ENCODE measurements at regions not wholly inside any gene's neighbourhood (a gene's known extent, or its start where the extent isn't known, plus 50 kb on each side); places are given as distances from the start of the nearest gene placed in this dataset.

DNA sequence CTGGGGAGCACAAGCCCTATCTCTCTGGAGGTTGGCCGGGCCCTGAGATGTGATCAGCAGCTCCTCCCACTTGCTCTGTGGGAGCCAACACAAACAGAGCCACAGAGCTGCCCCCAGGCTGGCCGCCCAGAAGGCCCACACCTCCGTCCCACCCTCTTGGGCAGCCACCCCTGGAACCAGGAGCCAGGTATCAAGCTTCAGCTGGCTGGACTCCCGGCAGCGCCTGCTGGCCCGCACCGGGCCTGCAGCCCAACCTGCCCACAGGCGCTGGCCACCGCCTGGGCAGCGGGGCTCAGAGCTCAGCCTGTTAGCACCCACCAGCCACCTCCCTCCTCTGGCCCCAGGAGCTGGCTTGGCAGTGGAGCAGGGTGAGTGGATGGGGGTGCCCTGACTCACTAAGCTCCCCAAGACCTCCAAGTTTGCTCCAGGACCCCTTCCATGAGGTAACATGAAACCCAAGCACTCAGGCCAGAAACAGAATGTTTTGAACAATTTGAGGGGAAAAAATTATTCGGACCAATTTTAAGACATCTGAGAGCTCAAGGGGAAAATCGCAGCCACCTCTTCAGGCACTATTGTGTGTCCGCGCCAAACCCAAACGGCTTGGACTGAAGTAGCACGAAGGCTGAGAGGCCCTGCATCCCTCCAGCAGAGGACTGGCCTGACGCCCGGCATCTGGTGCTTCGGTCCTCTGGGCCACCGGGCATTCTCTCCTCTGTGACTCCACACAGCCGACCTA is 450.8 kb downstream of the SOX6 start:
- DNase-seq (ENCODE audit: low read depth, low spot score): no peak
- ATAC-seq: no peak
- in situ Hi-C loops (cut with HindIII; ENCODE audit: low pct_unique_long_range_greater_than_20kb, low sequenced_read_pairs): no loop called here
- H3K9me3 ChIP-seq (ENCODE audit: control insufficient read depth, insufficient read depth, low read depth, low read length): no peaks in the 10 kb centered on the region
- H3K4me1 ChIP-seq (ENCODE audit: control insufficient read depth, insufficient read depth, low read length): no peaks in the 10 kb centered on the region
- intact Hi-C loops (cut with micrococcal nuclease; ENCODE audit: unreplicated experiment): no loop called here
- POLR2A ChIA-PET: no interaction called here
- no peak overlapping the region for H3K4me3 ChIP-seq (ENCODE audit: low read depth in 2 of 2, low read length in 2 of 2)
- no peaks in the 10 kb centered on the region for H3K36me3 ChIP-seq (ENCODE audit: control insufficient read depth, insufficient read depth, low read length)
- no peaks in the 10 kb centered on the region for H3K27me3 ChIP-seq (ENCODE audit: control insufficient read depth, insufficient read depth, low read length)
- TF ChIP-seq TCF7L2 (IDR thresholded peaks at IDR 0.05; ENCODE audit: low read depth, low read length): no peak
- TF ChIP-seq POLR2AphosphoS5 (IDR thresholded peaks at IDR 0.05; ENCODE audit: low read depth, low read length): no peak
- no peak for TF ChIP-seq CTCF (IDR thresholded peaks at IDR 0.05)
- TF ChIP-seq SIN3A (IDR thresholded peaks at IDR 0.05; ENCODE audit: borderline replicate concordance, insufficient read depth, low read depth, low read length): no peak
- no peak for TF ChIP-seq REST (IDR thresholded peaks at IDR 0.05; ENCODE audit: insufficient read depth in 1 of 2, low read depth in 2 of 2, low read length in 1 of 2)
- no peak overlapping the region for H3K27ac ChIP-seq (ENCODE audit: low read length)
- CTCF ChIA-PET: no interaction called here
- BruUV-seq (replicated peaks): no TSS peak

DNA sequence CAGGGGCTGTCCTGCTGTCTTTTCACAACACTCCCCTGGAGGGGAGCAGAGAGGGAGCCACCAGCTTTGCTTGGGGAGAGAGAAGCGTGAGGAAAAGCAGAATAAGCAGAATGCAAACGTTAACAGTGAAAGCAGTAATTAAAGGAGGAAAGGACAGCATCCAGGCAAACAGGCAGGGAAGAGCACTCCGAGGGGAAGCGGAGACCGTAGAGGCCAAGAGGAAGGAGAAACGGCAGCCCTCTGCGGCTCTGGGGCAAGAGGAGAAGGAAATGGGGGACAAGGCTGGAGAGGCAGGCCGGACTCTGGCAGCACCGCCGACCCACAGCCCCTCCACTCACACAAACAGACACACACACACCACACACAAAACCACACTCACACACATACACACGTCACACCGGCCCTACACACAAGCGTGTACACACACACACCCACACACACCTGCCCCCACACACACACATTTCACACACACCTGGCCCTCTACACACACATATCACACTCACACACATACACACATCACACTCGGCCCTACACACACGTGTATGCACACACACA is 449.8 kb downstream of the SOX6 start:
- ATAC-seq (no peak), DNase-seq (ENCODE audit: low read depth, low spot score) (no peak)
- no peaks in the 10 kb centered on the region for H3K27me3 ChIP-seq (ENCODE audit: control insufficient read depth, insufficient read depth, low read length)
- CTCF ChIA-PET: no interaction called here
- no peaks in the 10 kb centered on the region for H3K4me1 ChIP-seq (ENCODE audit: control insufficient read depth, insufficient read depth, low read length)
- POLR2A ChIA-PET: no interaction called here
- no peak overlapping the region for H3K4me3 ChIP-seq (ENCODE audit: low read depth in 2 of 2, low read length in 2 of 2)
- no peaks in the 10 kb centered on the region for H3K9me3 ChIP-seq (ENCODE audit: control insufficient read depth, insufficient read depth, low read depth, low read length)
- no peak overlapping the region for H3K27ac ChIP-seq (ENCODE audit: low read length)
- TF ChIP-seq SIN3A (IDR thresholded peaks at IDR 0.05; ENCODE audit: borderline replicate concordance, insufficient read depth, low read depth, low read length): no peak
- no peak for TF ChIP-seq POLR2AphosphoS5 (IDR thresholded peaks at IDR 0.05; ENCODE audit: low read depth, low read length)
- no peak for TF ChIP-seq CTCF (IDR thresholded peaks at IDR 0.05)
- no peak for TF ChIP-seq REST (IDR thresholded peaks at IDR 0.05; ENCODE audit: insufficient read depth in 1 of 2, low read depth in 2 of 2, low read length in 1 of 2)
- TF ChIP-seq TCF7L2 (IDR thresholded peaks at IDR 0.05; ENCODE audit: low read depth, low read length): no peak
- intact Hi-C loops (cut with micrococcal nuclease; ENCODE audit: unreplicated experiment): no loop called here
- BruUV-seq (replicated peaks): no TSS peak
- H3K36me3 ChIP-seq (ENCODE audit: control insufficient read depth, insufficient read depth, low read length): no peaks in the 10 kb centered on the region
- in situ Hi-C loops (cut with HindIII; ENCODE audit: low pct_unique_long_range_greater_than_20kb, low sequenced_read_pairs): no loop called here

Data from Panc1 (cell line).